Natural killer cell (primary cell): ENCODE measurements at regions not wholly inside any gene's neighbourhood (a gene's known extent, or its start where the extent isn't known, plus 50 kb on each side); places are given as distances from the start of the nearest gene placed in this dataset.

Experiments
- ATAC-seq, 3 donors: fragments of 150-1000 bp in 2 of 3; fragments of 200-7000 bp in 1 of 3; cut with Tn5 transposase; 1 replicate in 1 of 3; 2 replicates in 2 of 3; pipeline ENCODE4 v1.10.0; 2021; ENCODE audit warnings: mild to moderate bottlenecking in 2 of 3, moderate library complexity in 2 of 3
- DNase-seq, 2 donors: peaks; one replicate each; pipeline versions ENCODE4 v3.0.0 to v3.0.0-alpha.2; 2013 to 2021; ENCODE audit warnings: mixed read lengths in 1 of 2
- H3K27ac ChIP-seq: one replicate; pipeline ENCODE4 v1.5.1; 2013; ENCODE audit warnings: mild to moderate bottlenecking, low read length
- H3K27me3 ChIP-seq: one replicate; pipeline ENCODE4 v1.6.1; 2013; ENCODE audit warnings: low read length; ENCODE audit not compliant: control insufficient read depth, insufficient read depth
- H3K36me3 ChIP-seq: one replicate; pipeline ENCODE4 v1.6.1; 2013; ENCODE audit warnings: low read length; ENCODE audit not compliant: control insufficient read depth, insufficient read depth
- H3K4me1 ChIP-seq: one replicate; pipeline ENCODE4 v1.6.1; 2013; ENCODE audit warnings: low read length; ENCODE audit not compliant: control insufficient read depth, insufficient read depth
- H3K4me3 ChIP-seq: one replicate; pipeline ENCODE4 v1.5.1; 2013; ENCODE audit warnings: low read length
- H3K9me3 ChIP-seq: one replicate; pipeline ENCODE4 v1.6.1; 2013; ENCODE audit warnings: low read length; ENCODE audit not compliant: control insufficient read depth, insufficient read depth
- H3K27ac Mint-ChIP-seq, 2 donors: one replicate each; pipeline ENCODE4 v1.8.0; 2022; ENCODE audit warnings: mild to moderate bottlenecking in 2 of 2, mixed read lengths in 2 of 2, moderate library complexity in 1 of 2
- H3K27me3 Mint-ChIP-seq, 2 donors: one replicate each; pipeline ENCODE4 v1.8.0; 2022; ENCODE audit warnings: low read depth in 2 of 2, mixed read lengths in 2 of 2
- H3K36me3 Mint-ChIP-seq: one replicate; pipeline ENCODE4 v1.8.0; 2022; ENCODE audit warnings: mixed read lengths
- H3K4me1 Mint-ChIP-seq, 2 donors: one replicate each; pipeline ENCODE4 v1.8.0; 2022; ENCODE audit warnings: mixed read lengths in 2 of 2
- H3K4me3 Mint-ChIP-seq: one replicate; pipeline ENCODE4 v1.8.0; 2022; ENCODE audit warnings: mild to moderate bottlenecking, moderate library complexity, mixed read lengths
- H3K9me3 Mint-ChIP-seq, 2 donors: one replicate each; pipeline ENCODE4 v1.8.0; 2022; ENCODE audit warnings: mixed read lengths in 2 of 2
- WGBS: methylation state at CpG from one replicate; pipeline ENCODE4 v1.1.7; 2013; ENCODE audit warnings: missing lambda C conversion rate; ENCODE audit not compliant: insufficient coverage; 5-methylcytosine and 5-hydroxymethylcytosine counted together
- intact Hi-C: fragments of 100-400 bp; cut with micrococcal nuclease; formaldehyde crosslinking; loops from one replicate; pipeline ENCODE4 v1.14.2; 2022
- TF ChIP-seq, protein P1 (sequence below): fragments of 200-600 bp; IDR thresholded peaks from one replicate; pipeline ENCODE4 v1.8.0; 2022; ENCODE audit warnings: antibody characterized with exemption

GRCh38 chr17:79323566-79323965 lies 248.9 kb downstream of the ENGASE start:
- intact Hi-C loops, result no loop called here
- Histone ChIP-seq H3K36me3 (no peaks in the 10 kb centered on the region), H3K9me3 (no peaks in the 10 kb centered on the region), H3K27ac (no peak overlapping the region), H3K27me3 (no peaks in the 10 kb centered on the region), H3K4me3 (no peak overlapping the region), H3K4me1 (no peaks in the 10 kb centered on the region)
- Mint-ChIP-seq H3K4me3 (no peak overlapping the region), H3K27me3 (peaks cover 0 to 7% of the 10 kb centered on the region in 2 donors), H3K4me1 (no peaks in the 10 kb centered on the region), H3K9me3 (no peaks in the 10 kb centered on the region), H3K36me3 (no peaks in the 10 kb centered on the region), H3K27ac (no peak overlapping the region)
- ATAC-seq, result no peak
- whole genome bisulfite sequencing, result 83% methylated on average over 10 of the region's 10 CpGs
- TF ChIP-seq, protein P1, sequence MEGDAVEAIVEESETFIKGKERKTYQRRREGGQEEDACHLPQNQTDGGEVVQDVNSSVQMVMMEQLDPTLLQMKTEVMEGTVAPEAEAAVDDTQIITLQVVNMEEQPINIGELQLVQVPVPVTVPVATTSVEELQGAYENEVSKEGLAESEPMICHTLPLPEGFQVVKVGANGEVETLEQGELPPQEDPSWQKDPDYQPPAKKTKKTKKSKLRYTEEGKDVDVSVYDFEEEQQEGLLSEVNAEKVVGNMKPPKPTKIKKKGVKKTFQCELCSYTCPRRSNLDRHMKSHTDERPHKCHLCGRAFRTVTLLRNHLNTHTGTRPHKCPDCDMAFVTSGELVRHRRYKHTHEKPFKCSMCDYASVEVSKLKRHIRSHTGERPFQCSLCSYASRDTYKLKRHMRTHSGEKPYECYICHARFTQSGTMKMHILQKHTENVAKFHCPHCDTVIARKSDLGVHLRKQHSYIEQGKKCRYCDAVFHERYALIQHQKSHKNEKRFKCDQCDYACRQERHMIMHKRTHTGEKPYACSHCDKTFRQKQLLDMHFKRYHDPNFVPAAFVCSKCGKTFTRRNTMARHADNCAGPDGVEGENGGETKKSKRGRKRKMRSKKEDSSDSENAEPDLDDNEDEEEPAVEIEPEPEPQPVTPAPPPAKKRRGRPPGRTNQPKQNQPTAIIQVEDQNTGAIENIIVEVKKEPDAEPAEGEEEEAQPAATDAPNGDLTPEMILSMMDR, result no peak
- DNase-seq, result no peak

DNA sequence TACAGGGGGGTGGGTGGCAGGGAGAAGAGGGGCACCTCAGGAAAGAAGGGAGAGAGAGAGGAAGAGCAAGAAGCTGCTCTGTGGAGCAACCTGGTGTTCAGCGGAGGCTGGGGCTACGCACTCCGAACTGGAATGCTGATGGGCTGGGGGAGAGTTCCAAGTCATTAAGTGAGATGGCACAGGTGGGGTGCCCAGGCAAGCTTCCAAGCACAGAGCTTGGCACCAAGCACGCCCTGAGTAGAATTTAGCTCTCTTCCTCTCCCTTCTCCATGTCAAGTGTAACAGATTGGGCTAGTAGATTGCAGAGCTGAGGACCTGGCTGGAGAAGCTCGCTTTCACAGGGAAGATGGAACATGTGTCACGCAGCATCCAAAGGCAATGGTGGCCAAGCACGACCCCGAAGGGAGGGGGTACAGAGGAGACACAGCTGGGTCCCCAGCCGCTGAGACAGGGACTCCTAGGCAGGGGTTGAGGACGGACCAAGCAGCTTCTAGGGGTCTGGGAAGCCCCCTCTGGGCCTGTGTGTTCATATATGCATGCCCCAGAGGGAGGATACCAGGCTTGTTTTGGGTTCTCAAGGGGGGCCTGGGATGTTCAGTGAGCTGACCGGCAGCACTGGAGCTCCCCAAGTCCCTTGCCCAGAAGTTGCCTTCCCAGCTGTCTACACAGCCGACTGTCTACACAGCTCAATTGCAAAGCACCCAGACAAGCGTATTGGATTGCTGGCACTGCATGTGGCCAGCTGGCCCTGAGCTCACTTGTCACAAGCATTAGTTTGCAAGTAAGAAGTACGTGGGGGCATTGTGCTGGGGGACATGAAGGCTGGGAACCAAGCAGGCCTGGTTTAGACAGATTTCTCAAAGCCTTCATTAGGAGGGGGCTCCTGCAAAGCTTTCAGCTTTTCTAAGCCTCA lies 247.8 kb downstream of the ENGASE start:
- no peaks in the 10 kb centered on the region for H3K9me3 ChIP-seq
- H3K27ac Mint-ChIP-seq, result no peak overlapping the region
- no peak overlapping the region for H3K4me3 ChIP-seq
- H3K36me3 Mint-ChIP-seq, result no peaks in the 10 kb centered on the region
- H3K4me1 Mint-ChIP-seq, result no peaks in the 10 kb centered on the region
- ATAC-seq, result no peak
- intact Hi-C loops, result no loop called here
- peaks cover 0 to 7% of the 10 kb centered on the region in 2 donors for H3K27me3 Mint-ChIP-seq
- H3K27me3 ChIP-seq, result no peaks in the 10 kb centered on the region
- no peak overlapping the region for H3K27ac ChIP-seq
- no peaks in the 10 kb centered on the region for H3K36me3 ChIP-seq
- no peaks in the 10 kb centered on the region for H3K4me1 ChIP-seq
- TF ChIP-seq, protein P1, result no peak
- no peak overlapping the region for H3K4me3 Mint-ChIP-seq
- WGBS, result 68% methylated on average over 14 of the region's 14 CpGs
- H3K9me3 Mint-ChIP-seq, result no peaks in the 10 kb centered on the region
- DNase-seq, result no peak

DNA sequence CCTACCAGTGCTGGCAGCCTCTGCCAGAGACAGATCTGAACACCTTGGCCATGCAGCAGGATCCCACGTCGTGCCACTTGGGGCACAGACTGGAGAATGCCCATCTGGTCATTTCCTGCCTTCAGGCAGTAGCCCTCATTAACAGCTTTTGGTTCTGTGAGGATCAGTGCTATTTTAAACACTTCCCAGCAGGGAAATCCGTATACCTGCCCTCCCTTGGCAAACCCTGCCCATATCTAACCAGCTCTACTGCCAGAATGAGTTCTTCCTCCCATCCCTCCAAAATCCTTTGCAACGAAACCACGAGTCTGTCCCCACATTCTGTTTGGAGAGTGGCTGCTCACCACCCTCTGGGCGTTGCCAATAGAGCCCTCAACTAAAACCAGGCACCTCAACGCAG lies 245.7 kb downstream of the ENGASE start:
- peaks cover 0 to 4% of the 10 kb centered on the region in 2 donors for H3K4me1 Mint-ChIP-seq
- no peak for ATAC-seq
- intact Hi-C loops, result no loop called here

More for the DNA sequence above, 245.7 kb downstream of the ENGASE start:
- H3K36me3 Mint-ChIP-seq, result no peaks in the 10 kb centered on the region
- no peaks in the 10 kb centered on the region for H3K9me3 Mint-ChIP-seq
- DNase-seq, result no peak
- H3K4me3 Mint-ChIP-seq, result no peak overlapping the region
- H3K4me1 ChIP-seq, result no peaks in the 10 kb centered on the region
- no peak overlapping the region for H3K27ac Mint-ChIP-seq
- H3K36me3 ChIP-seq, result no peaks in the 10 kb centered on the region
- H3K4me3 ChIP-seq, result no peak overlapping the region
- H3K9me3 ChIP-seq, result no peaks in the 10 kb centered on the region
- H3K27me3 Mint-ChIP-seq, result peaks cover 3 to 14% of the 10 kb centered on the region in 2 donors
- whole genome bisulfite sequencing, result 55% methylated on average over 7 of the region's 7 CpGs
- no peak overlapping the region for H3K27ac ChIP-seq
- no peaks in the 10 kb centered on the region for H3K27me3 ChIP-seq
- TF ChIP-seq, protein P1, result no peak
